GM12874 (cell line): ENCODE measurements at regions not wholly inside any gene's neighbourhood (a gene's known extent, or its start where the extent isn't known, plus 50 kb on each side); places are given as distances from the start of the nearest gene placed in this dataset.

Experiments
- CTCF ChIP-seq: IDR thresholded peaks from 2 replicates; pipeline ENCODE4 v1.5.1; 2011; ENCODE audit warnings: low read depth, mild to moderate bottlenecking, control low read depth, low read length, moderate library complexity; ENCODE audit not compliant: insufficient read depth

GRCh38 chr16:51648526-51648925 is 497.5 kb upstream of the SALL1 start:
- TF ChIP-seq CTCF = no peak

- TF ChIP-seq CTCF = no peak
These were observed 490.2 kb upstream of the SALL1 start for GRCh38 chr16:51641191-51641765.

GRCh38 chr16:51640196-51640595 is 489.1 kb upstream of the SALL1 start:
- no peak for TF ChIP-seq CTCF

- no peak for TF ChIP-seq CTCF
These were observed 487.5 kb upstream of the SALL1 start for GRCh38 chr16:51638339-51639135.

GRCh38 chr16:51637770-51638094 is 486.7 kb upstream of the SALL1 start:
- no peak for TF ChIP-seq CTCF

- TF ChIP-seq CTCF = no peak
These were observed 486.1 kb upstream of the SALL1 start for GRCh38 chr16:51636920-51637769.

GRCh38 chr16:51635181-51635580 is 484.1 kb upstream of the SALL1 start:
- TF ChIP-seq CTCF = no peak
